Body of pancreas (tissue), 4 donors: ENCODE measurements at regions not wholly inside any gene's neighbourhood (a gene's known extent, or its start where the extent isn't known, plus 50 kb on each side); places are given as distances from the start of the nearest gene placed in this dataset.
"Not testable (repeated sequence)": the region's sequence is repeated elsewhere in the genome, so short reads cannot be mapped to it uniquely, and the experiment has no call there.

Source experiments
- ATAC-seq: fragments of 150-250 bp; one replicate; pipeline ENCODE4 v1.9.1; 2016
- DNase-seq, 4 donors: peaks; one replicate each; pipeline ENCODE4 v3.0.0-alpha.2; 2019
- H3K27ac ChIP-seq, 4 donors: fragments of 200-600 bp; sonication (generic); 1 replicate in 3 of 4; 2 replicates in 1 of 4; pipeline versions ENCODE4 v1.5.1 to v1.6.1; 2016 to 2019; ENCODE audit warnings: mild to moderate bottlenecking in 1 of 4, mixed read lengths in 1 of 4, moderate library complexity in 1 of 4
- H3K27me3 ChIP-seq, 2 donors: fragments of 200-600 bp; sonication (generic); one replicate each; pipeline ENCODE4 v1.6.0; 2016; ENCODE audit warnings: mild to moderate bottlenecking in 1 of 2
- H3K36me3 ChIP-seq, 2 donors: fragments of 200-600 bp; sonication (generic); replicated peaks in 1 of 2; 2 replicates each; pipeline ENCODE4 v1.5.1; 2016; ENCODE audit warnings: low read depth in 2 of 2; ENCODE audit not compliant: insufficient read depth in 1 of 2
- H3K4me1 ChIP-seq: fragments of 200-600 bp; sonication (generic); one replicate; pipeline ENCODE4 v1.6.0; 2016
- H3K4me3 ChIP-seq, 2 donors: fragments of 200-600 bp; sonication (generic); 1 replicate in 1 of 2; 2 replicates in 1 of 2; pipeline ENCODE4 v1.5.1; 2016 to 2019
- H3K9me3 ChIP-seq, 3 donors: fragments of 200-600 bp; sonication (generic); 1 replicate in 2 of 3; 2 replicates in 1 of 3; pipeline ENCODE4 v1.5.1; 2016
- CTCF ChIP-seq, 7 experiments: fragments of 450-650 bp in 4 of 7; fragments of 200-600 bp in 3 of 7; sonication (generic) in 3 of 7; IDR thresholded peaks; one replicate each; pipeline ENCODE4 v1.5.1; 2016 to 2019; ENCODE audit warnings: antibody characterized with exemption in 7 of 7
- POLR2A ChIP-seq, 3 donors: fragments of 450-650 bp; IDR thresholded peaks; one replicate each; pipeline ENCODE4 v1.6.1; 2016; ENCODE audit warnings: antibody characterized with exemption in 3 of 3, mild to moderate bottlenecking in 2 of 3
- WGBS, 2 donors: methylation state at CpG; one replicate each; pipeline ENCODE4 v1.1.5; 2017; 5-methylcytosine and 5-hydroxymethylcytosine counted together
- intact Hi-C: fragments of 100-400 bp; cut with DNase I; formaldehyde crosslinking; loops from one replicate; pipeline ENCODE4 v1.15.1; 2023

DNA sequence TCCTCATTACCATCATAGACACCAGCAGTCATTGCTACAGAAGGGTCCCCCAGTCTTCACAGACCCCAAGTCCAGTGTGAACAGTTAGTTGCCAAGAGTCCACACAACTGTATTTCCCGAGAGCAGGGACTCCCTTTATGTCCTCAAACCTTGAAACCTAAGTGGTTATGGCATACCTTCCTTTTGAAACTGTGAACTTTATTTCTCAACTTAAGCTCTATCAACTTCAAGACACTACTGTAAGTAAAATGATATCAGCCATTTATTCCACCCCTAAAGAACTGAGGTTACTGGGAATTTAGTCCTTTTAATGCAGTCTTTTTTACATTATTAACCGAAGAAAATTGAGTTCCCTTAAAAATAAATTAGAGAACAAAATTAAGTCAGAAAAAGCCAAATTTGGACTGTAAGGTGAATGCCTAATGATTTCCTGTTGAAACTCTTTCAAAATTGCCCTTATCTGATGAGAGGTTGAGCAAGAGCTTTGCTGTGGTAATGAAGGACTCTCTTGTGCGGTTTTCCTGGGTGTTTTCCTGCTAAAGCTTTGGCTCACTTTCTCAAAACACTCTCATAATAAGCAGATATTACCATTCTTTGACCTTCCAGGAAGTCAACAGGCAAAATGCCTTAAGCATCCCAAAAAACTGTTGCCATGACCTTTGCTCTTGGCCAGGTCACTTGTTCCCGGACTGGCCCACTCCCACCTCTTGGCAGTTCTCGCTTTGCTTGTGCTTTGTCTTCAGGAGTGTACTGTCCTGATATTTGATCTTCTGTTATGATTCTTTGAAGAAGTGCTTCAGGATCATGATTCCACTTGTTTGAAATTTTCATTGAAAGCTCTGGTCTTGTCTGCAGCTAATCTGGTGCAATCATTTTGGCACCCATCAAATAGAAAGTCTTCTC is 765.4 kb upstream of the ANO3 start:
- Histone ChIP-seq H3K4me1 (no peaks in the 10 kb centered on the region), H3K9me3 (no peaks in the 10 kb centered on the region), H3K27me3 (no peaks in the 10 kb centered on the region), H3K36me3 (no peaks in the 10 kb centered on the region), H3K4me3 (no peak overlapping the region), H3K27ac (no peak overlapping the region)
- intact Hi-C loops = no loop called here
- peak; percentile 52 for ATAC-seq
- TF ChIP-seq POLR2A (IDR thresholded peaks at IDR 0.05) (no peak), CTCF (IDR thresholded peaks at IDR 0.05) (no peak)
- DNase-seq = peak in 2 of 4 donors; percentile 10 to 26
- 39 to 45% methylated on average over 5 of the region's 5 CpGs for WGBS, 2 donors

GRCh38 chr11:25576320-25576719 is 755.6 kb upstream of the ANO3 start:
- WGBS, 2 donors = 45 to 77% methylated on average over 1 of the region's 1 CpG
- ATAC-seq = no peak
- no peaks in the 10 kb centered on the region for H3K36me3 ChIP-seq
- no peak for TF ChIP-seq CTCF (IDR thresholded peaks at IDR 0.05)
- TF ChIP-seq POLR2A (IDR thresholded peaks at IDR 0.05) = no peak
- no peak overlapping the region for H3K27ac ChIP-seq
- intact Hi-C loops = no loop called here
- DNase-seq = no peak
- no peak overlapping the region for H3K4me3 ChIP-seq
- H3K9me3 ChIP-seq = no peaks in the 10 kb centered on the region
- H3K4me1 ChIP-seq = no peaks in the 10 kb centered on the region
- H3K27me3 ChIP-seq = no peaks in the 10 kb centered on the region

DNA sequence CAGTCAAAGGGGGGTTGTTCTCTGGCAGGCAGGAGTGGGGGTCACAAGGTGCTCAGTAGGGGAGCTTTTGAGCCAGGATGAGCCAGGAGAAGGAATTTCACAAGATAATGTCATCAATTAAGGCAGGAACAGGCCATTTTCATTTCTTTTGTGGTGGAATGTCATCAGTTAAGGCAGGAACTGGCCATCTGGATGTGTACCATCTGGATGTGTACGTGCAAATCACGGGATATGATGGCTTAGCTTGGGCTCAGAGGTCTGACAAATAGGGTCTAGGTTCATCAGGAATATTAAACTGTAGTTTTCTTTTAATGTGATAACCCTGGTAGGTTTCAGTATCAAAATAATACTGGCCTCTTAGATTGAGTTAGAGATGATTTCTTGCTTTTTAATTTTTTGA is 752.4 kb upstream of the ANO3 start:
- 23 to 27% methylated on average over 2 of the region's 2 CpGs for WGBS, 2 donors
- H3K27me3 ChIP-seq, DNase-seq, H3K36me3 ChIP-seq, H3K9me3 ChIP-seq, H3K4me1 ChIP-seq, H3K4me3 ChIP-seq, intact Hi-C loops, H3K27ac ChIP-seq, ATAC-seq: not testable (repeated sequence)

DNA sequence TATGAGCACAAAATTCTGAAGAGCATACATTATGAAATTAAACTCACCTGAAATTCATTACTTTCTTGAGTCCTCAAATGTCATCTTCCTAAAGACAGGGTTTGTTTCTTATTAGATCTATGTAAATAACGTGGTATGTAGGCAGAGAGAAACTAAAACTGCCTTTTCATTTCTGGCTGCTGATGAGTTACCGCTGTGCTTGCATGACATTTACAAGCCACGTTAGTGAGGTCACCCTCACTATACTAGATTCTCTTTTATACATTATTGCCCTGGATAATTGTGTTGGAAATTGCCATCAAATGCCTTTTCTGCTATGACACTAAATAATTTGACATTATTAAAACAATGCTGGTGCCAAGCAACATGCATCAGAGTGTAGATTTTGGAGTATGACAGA is 748.3 kb upstream of the ANO3 start:
- ATAC-seq (no peak), DNase-seq (no peak)
- Histone ChIP-seq H3K36me3 (no peaks in the 10 kb centered on the region), H3K27me3 (no peaks in the 10 kb centered on the region), H3K4me3 (no peak overlapping the region), H3K27ac (no peak overlapping the region), H3K9me3 (no peaks in the 10 kb centered on the region), H3K4me1 (no peaks in the 10 kb centered on the region)
- TF ChIP-seq POLR2A (IDR thresholded peaks at IDR 0.05) (no peak), CTCF (IDR thresholded peaks at IDR 0.05) (no peak)
- 63 to 68% methylated on average over 3 of the region's 3 CpGs for WGBS, 2 donors
- intact Hi-C loops = no loop called here

- ATAC-seq (no peak), DNase-seq (no peak)
- intact Hi-C loops = no loop called here
- Histone ChIP-seq H3K9me3 (no peaks in the 10 kb centered on the region), H3K27me3 (no peaks in the 10 kb centered on the region), H3K4me1 (no peaks in the 10 kb centered on the region), H3K36me3 (no peaks in the 10 kb centered on the region), H3K27ac (no peak overlapping the region), H3K4me3 (no peak overlapping the region)
- TF ChIP-seq CTCF (IDR thresholded peaks at IDR 0.05) = no peak
- TF ChIP-seq POLR2A (IDR thresholded peaks at IDR 0.05) = no peak
Observed at GRCh38 chr11:25587496-25587895, 744.4 kb upstream of the ANO3 start.
